GM21723 (cell line): ENCODE measurements at regions not wholly inside any gene's neighbourhood (a gene's known extent, or its start where the extent isn't known, plus 50 kb on each side); places are given as distances from the start of the nearest gene placed in this dataset.
"Not testable (repeated sequence)": the region's sequence is repeated elsewhere in the genome, so short reads cannot be mapped to it uniquely, and the experiment has no call there.

Experiments
- ATAC-seq: cut with Tn5 transposase; IDR thresholded peaks from one replicate; pipeline ENCODE4 v1.9.1; 2021; ENCODE audit warnings: mild to moderate bottlenecking, moderate library complexity; ENCODE audit not compliant: unreplicated experiment

DNA sequence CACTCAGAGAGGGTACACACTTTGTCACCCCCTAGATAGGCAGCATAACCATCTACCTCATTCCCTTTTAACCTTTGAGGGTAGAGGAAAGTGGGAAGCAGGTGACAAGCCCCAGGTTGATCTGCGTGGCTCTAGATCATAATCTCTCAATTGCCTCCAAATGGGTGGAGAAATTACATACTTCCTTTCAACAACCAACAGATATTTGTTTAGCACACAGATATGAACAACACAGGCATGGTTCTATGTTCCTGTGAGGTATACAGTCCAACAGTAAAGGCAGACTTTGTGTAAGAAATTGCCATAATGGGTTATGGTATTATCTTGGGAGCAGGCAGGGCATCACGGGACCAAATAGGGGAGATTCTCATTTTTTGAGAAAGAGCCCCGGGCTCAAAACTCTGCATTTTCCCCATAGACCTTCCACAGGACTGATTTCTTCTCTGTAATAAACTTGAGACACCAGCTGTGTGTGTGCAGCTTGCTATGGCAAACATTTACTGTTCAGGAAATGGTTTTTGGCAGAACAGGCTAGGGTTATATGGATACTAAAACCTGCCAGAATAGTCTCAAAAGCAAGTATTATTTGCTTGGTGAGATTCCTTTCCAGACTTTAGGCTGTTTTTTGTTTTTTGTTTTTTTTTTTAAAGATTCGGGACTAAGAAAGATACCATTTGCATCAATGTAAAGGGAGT lies 126.2 kb downstream of the CD164 start:
- no peak for ATAC-seq

DNA sequence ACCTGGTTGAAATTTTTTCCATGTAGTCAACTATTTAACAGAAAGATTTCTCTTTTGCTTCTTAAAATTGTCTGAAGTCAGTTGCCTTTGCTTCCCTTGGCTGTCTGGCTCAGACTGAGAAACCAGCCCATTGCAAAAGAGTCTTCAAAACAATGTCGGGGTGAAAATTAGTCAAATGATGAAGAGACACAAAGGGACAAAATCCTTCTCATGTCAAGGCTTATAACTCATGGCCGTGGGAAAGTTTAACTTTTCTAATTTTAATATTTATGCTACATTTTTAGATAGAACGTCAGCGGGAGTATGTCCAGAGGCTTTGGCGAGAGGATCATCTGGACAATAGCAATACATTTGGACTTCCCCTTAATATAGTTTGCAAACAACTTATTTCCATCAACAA lies 127.2 kb downstream of the CD164 start:
- ATAC-seq = no peak

DNA sequence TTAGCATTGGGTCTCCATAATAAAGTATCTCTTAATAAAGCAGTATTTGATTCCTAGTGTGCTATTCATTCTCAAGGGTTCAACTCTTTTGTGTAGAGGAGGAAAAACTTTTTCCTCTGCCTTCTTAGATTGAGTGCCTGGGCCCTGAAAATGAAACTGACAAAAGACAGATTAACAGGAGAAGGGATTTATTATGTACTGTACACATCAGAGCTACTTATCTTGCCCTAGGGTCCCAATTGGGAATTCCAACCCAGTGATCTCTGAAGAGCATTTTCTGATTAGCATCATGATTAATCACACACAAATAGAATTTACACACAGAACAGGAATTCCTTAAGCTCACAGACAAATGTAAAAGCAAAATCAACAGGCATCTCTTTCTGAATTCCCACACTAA lies 128.9 kb downstream of the CD164 start:
- ATAC-seq = no peak

DNA sequence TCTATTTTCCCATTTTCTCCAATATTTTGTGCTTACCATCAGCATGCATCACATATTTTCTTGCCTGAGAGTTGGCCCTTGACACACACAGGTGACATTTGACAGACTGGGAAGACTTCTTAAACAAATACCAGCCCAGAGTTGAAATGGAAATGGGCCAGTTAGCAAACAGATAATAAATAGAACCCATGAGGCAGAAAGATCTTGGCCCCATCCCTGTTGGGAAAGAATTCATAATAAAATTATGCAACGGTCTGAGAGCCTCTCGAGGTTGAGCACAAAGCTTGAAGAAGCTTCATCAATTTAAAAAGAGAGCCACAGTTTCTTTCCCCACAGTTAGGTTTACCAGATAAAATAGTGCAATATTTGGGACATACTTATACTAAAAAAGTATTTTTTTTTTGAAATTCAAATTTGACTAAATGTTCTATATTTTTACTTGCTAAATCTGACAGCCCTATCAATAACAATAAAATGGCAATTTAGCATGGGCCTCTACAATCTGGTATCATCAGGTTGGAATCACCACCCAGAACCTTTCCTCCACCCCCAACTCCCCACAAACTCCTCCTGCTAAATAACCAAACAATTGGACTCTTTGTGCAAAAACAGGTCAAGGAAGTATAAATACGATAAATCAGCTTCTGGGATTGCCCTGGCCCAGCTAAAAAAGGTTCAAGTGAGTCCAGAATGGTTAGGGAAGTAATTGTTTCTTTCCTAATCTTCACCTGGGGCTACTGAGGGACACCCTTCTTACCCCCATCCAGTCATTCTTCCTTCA lies 129.8 kb downstream of the CD164 start:
- ATAC-seq = no peak

DNA sequence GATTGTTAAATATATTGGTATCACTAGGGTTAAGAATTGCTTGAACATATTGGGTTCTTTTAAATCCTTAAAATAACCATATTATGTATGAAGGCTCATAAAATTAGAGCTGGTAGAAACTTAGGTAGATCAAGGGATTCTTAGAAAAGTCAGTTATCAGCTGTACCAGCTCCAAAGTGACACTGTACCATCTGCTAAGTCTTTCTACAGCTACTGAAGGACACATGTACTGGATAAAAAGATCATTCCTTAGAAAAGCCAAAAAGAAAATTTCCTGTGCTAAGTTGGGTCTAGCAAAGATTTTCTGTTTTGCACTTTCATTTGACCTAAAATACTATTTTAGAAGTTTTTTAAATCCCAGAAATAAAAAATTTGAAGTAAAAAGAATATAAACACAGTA lies 130.4 kb downstream of the CD164 start:
- ATAC-seq = no peak

DNA sequence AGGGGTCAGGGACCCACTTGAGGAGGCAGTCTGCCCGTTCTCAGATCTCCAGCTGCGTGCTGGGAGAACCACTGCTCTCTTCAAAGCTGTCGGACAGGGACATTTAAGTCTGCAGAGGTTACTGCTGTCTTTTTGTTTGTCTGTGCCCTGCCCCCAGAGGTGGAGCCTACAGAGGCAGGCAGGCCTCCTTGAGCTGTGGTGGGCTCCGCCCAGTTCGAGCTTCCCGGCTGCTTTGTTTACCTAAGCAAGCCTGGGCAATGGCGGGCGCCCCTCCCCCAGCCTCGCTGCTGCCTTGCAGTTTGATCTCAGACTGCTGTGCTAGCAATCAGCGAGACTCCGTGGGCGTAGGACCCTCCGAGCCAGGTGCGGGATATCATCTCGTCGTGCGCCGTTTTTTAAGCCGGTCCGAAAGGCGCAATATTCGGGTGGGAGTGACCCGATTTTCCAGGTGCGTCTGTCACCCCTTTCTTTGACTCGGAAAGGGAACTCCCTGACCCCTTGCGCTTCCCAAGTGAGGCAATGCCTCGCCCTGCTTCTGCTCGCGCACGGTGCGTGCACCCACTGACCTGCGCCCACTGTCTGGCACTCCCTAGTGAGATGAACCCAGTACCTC lies 131.6 kb downstream of the CD164 start:
- not testable (repeated sequence) for ATAC-seq

DNA sequence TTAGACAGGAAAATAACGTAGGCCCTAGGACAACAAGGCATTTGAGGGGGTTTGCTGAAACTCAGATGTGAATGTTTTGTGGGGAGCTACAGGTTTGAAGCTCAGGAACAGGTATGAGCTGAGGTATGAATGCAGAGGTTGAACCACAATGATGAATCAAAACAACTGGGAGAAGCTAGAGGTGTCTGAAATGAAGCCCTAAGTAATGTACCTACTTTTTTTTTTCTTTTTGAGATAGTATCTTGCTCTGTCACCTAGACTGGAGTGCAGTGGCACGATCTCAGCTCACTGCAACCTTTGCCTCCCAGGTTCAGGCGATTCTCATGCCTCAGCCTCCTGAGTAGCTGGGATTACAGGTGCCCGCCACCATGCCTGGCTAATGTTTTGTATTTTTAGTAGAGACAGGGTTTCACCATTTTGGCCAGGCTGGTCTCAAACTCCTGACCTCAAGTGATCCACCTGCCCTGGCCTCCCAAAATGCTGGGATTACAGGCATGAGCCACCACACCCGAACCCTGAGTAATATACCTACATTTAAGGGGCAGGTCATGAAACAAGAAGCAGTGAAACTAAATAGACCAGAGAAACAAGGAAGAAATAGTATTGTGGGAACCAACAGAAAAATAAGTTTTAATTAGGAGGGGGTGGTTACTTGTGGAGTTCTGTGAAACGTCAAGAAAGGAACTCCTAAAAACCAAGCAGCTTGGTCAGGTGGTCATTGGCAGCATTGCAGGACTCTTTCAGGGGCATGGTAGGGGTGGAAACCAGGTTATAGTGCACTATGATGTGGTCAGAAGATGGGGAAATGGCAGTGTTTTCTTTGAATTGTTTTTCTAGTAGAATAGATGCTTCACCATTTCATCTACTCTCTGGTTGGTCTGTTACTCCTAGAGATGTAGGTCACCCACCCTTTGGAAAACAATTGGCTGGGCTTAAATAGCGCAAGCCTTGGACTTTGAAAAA lies 138.1 kb downstream of the CD164 start:
- ATAC-seq = no peak

DNA sequence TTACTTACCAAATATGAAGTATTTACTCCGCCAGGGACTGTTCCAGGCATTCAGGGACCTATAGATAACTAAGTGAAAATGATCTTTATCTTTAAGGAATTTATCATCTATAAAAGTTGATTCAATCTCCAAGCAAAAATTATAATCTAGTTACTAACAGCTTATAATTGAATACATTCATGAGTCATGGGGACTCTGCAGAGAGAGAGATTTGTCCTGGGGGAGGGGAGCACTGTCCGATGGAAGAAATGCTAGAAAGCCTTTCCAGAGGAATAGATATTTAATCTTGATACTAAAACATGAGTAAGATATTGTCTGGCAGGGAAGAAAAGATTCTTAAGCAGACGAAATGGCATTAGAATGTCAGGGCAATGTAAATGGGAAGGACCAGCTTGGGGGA lies 139.3 kb downstream of the CD164 start:
- no peak for ATAC-seq

DNA sequence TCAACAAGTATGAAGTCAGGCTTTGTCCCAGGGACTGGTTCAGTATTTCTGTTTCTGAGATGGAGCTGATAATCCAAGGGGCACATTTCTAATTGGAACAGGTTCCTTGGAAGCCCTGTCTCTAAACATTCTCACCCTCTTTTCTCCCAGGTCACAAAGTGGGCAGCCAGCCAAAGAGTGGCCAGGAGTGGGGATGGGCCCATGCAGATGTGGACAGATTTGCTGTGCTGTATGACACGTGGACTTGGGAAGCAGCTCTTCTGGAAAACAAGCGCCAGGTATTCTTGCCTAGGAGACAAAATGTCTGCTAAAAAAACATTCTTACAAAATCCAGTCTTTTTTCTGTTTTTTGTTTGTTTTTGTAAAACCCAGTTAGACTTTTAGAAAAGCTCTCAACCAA lies 140.2 kb downstream of the CD164 start:
- no peak for ATAC-seq

DNA sequence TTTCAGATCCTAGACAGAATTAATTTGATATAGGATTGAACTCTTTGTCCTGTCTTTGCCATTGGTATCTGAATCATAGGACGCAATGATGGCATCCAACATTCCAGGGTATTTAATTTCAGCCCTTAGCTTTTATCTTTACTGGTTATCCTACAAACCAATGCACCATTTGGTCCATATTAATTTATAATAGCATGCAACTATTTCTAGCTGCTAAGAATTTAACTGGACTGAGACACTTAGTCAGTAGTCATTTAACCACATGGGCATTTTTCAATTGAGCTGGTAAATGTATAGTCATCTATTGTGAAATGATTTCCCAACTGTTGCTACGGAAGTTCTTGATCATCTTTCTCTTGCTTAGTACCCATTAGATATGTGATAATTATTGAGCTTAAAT lies 141.1 kb downstream of the CD164 start:
- no peak for ATAC-seq

DNA sequence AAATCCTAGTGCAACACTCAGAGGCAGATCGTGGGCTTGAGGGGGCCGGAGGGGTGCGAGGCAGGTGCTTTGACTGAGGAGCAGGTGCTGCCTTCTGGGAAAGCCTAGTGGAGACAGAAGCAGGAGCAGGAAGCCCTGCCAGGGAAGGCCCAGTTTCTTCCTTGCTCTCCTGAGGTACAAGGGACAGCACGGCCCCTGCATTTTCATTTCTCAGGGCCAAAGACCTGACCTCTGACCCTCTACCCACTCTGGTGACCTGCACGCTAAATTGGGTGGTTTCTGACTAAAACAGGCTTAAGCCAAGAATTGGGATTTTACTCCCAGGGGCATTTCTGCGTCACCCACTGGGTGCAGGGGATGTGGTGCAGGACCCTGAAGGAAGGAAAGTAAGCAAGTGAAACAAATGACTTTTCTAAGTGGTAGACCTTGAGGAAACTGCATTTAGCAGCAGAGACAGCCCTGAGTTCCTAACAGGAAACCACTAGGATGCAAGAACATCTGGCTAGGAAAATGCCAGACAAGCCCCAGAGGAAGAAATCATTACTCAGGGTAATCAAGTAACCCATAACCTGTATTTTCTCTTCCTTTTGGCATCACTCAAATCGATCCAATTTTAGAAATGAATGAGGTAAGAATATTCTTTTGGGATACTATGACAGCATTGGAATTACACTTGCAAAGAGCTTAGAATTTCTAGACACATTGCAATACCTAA lies 141.7 kb downstream of the CD164 start:
- ATAC-seq = no peak

DNA sequence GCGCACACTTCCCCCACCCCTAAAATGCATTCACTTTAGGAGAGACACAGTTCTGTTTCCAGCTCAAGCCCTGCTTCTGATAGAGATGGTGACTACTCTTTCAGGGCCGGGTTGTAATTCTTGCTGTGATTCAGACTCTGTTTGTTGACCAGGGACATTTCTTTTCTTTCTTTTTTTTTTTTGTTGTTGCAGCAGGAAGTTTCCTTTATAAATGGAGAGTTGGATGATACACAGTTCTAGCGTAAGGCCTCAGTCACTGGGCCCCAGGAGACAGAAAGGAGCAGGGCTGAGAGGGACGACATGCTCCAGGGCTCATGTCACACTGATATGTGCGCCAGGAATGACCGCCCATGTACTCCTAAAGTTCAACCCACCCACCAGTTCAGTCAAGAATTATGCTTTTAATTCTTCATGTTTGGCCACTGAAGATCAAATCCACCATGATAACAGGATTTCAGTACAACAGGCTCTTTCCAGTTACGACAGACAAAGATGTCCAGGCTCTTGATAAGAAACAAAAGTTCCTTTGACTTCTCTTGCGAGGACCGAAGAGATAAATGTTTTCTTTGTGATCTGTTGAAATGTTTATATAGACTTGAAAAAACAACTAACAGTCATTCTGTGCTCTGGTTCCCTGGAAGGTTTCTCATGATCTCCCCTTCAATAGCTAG lies 142.5 kb downstream of the CD164 start:
- no peak for ATAC-seq

DNA sequence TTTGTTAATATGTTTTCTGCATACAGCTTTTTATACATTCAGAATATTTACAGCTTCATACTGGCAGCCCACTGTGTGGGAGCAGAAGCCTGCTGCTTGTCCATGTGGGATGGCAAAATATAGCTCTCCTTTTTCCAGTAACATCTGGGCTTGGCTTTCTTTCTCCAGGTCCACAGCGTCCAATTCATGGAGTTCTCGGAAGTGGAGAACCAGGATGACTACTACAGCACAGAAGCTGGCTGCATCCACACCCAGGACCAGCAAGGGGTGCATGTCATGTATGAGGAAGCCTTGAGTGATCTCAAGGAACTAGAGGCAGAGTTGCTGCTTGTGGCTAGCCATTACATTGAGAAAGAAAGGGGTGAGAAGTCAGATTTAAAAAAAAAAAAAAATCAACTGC lies 143.1 kb downstream of the CD164 start:
- no peak for ATAC-seq

DNA sequence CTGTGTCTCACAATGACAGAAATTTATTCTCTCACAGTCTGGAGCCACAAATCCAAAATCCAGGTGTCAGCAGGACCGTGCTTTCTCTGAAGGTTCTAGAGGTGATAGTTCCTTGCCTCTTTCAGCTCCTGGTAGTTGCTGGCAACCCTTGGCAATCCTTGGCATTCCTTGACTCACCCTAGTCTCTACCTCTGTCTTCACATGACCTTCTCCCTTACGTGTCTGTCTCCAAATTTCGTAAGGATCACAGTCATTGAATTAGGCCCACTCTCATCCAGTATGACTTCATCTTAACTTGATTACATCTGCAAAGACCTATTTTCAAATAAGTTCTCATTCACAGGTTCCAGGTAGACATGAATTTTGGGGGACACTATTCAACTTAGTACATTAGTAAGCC lies 143.1 kb downstream of the CEP57L1 start:
- no peak for ATAC-seq

DNA sequence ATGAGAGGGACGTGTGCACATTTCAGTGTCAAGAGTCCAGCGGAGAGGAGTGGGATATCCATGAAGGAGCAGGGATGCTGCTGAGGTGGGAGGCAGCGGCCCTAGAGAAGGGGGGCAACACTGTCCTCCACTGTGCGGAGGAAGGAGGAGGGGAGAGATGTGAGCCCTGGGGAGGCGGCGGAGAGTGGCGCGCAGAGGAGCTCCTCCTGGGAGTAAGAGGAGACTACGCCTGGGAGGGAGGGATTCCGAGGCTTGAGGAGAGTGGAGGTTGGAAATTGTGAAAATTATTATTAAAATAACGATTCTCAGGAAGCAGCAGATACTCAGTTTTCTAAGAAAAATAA lies 142.7 kb downstream of the CEP57L1 start:
- ATAC-seq = no peak

DNA sequence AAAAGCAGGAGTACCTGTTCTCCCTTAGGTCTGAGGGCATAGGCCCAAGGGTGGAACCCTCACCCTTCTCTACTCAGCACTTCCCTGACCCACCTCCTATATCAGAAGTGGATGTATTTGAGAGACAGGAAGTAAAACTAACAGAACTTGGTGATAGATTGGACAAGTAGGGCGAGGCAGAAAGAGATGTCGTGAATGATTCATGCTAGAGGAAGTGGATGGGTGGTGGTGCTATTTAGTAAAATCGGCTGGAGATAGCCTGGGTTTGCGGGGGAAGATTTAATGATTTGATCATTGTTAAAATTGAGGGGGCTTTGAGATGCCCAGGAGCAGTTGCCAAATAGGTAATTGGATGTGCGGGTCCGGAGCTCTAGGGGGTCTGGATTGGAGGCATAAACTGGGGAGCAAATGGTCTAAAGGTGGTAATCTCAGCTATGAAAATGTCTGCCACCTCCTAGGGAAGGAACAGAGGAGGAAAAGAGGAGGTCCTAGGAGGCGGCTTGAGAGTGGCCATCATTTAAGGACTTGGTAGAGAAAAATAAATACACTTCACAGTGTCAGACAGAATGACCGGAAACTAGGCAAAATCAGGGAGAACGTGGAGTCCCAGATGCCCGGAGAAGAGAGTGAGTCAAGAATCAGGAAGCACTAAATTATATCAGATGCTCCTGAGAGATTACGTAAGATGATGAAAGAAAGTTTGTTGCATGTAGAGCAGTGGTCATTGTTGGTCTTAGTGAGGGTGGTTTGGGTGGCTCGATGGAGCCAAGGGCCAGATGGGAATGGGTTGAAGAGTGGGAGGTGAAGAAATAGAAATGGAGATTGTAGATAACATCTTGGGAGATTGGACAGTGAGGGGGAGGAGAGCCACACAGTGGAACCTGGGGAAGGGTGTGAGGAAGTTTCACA lies 142.0 kb downstream of the CEP57L1 start:
- no peak for ATAC-seq

DNA sequence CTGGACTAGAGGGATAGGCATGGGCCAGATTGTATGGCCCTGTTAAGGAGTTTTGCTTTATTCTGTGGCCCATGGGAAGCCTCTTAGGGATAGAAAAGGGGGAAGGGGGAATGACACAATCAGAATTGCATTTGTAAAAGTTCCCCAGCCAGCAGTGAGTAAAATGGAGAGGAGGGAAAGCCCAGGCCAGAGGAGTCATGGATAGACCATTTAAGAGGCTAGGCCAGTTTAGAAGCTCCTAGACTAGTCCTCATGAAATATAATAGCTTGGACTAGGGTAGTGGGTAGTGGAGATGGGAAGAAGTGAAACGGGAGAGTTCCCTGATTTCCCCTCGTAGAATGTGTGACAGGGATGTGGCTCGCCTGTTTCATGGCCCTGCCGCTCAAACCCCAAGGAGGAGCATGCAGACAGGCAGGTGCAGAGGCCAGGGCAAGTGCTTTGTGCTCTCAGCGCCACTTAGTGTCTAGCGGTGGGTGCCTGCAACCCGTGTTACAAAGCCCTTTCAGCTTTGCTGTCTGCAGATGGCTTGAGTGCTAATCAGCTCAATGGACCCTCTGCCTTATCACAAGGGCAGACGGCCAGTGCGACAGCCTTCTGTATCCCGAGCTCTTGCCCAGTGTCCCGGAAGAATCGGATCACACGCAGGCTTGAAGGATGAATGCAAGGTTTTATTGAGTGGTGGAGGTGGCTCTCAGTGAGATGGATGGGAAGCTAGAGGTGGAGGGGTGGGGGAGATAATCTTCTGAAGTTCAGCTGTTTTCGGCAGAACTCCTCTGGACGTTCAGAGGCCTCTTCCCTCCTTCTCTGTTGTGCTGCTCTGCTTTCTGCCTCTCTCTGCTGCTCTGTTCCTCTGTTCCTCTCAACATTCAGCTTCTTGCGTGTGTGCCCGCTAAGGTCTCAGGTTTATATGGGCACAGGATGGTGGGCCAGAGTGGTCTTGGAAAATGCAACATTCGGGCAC lies 141.1 kb downstream of the CEP57L1 start:
- no peak for ATAC-seq
